Cardiac muscle cell (in vitro differentiated cells and primary cell): ENCODE measurements at regions not wholly inside any gene's neighbourhood (a gene's known extent, or its start where the extent isn't known, plus 50 kb on each side); places are given as distances from the start of the nearest gene placed in this dataset.

Experiments
- DNase-seq, 2 donors: peaks; one replicate each; pipeline versions ENCODE4 v3.0.0 to v3.0.0-alpha.2; 2010 to 2017; ENCODE audit warnings: low read depth in 1 of 2, low spot score in 1 of 2
- H3K27ac ChIP-seq: fragments of 200-600 bp; sonication (generic); 2 replicates; pipeline ENCODE4 v1.5.1; 2016
- H3K27me3 ChIP-seq: fragments of 200-600 bp; sonication (generic); 2 replicates; pipeline ENCODE4 v1.6.0; 2016; ENCODE audit warnings: control low read depth
- H3K36me3 ChIP-seq: fragments of 200-600 bp; sonication (generic); 2 replicates; pipeline ENCODE4 v1.5.1; 2016; ENCODE audit warnings: control low read depth
- H3K4me1 ChIP-seq: fragments of 200-600 bp; sonication (generic); 2 replicates; pipeline ENCODE4 v1.8.1; 2017; ENCODE audit warnings: low read depth, mild to moderate bottlenecking, mixed run types
- H3K4me3 ChIP-seq: fragments of 200-600 bp; sonication (generic); 2 replicates; pipeline ENCODE4 v1.5.1; 2016; ENCODE audit warnings: mild to moderate bottlenecking
- H3K9me3 ChIP-seq: fragments of 200-600 bp; sonication (generic); 2 replicates; pipeline ENCODE4 v1.5.1; 2017; ENCODE audit warnings: low read depth, mild to moderate bottlenecking, control low read depth
- CTCF ChIP-seq: IDR thresholded peaks from 2 replicates; pipeline ENCODE4 v1.5.1; 2012; ENCODE audit warnings: low read depth, mild to moderate bottlenecking, low read length

GRCh38 chr12:32952681-32953080, 56.1 kb upstream of the PKP2 start:
- Histone ChIP-seq H3K9me3 (no peaks in the 10 kb centered on the region), H3K4me3 (no peak overlapping the region), H3K27me3 (no peaks in the 10 kb centered on the region), H3K4me1 (peaks cover 10% of the 10 kb centered on the region), H3K27ac (no peak overlapping the region), H3K36me3 (no peaks in the 10 kb centered on the region)
- no peak for DNase-seq
- TF ChIP-seq CTCF: no peak

GRCh38 chr12:32949815-32950214, 53.2 kb upstream of the PKP2 start:
- peak overlapping the region; percentile 1 for H3K27ac ChIP-seq
- no peak overlapping the region for H3K4me3 ChIP-seq
- peaks cover 10% of the 10 kb centered on the region for H3K4me1 ChIP-seq
- no peaks in the 10 kb centered on the region for H3K9me3 ChIP-seq
- H3K36me3 ChIP-seq: no peaks in the 10 kb centered on the region
- TF ChIP-seq CTCF: no peak
- no peaks in the 10 kb centered on the region for H3K27me3 ChIP-seq
- no peak for DNase-seq

- Histone ChIP-seq H3K4me3 (no peak overlapping the region), H3K36me3 (no peaks in the 10 kb centered on the region), H3K4me1 (peaks cover 10% of the 10 kb centered on the region), H3K27ac (peak overlapping the region; percentile 3), H3K27me3 (no peaks in the 10 kb centered on the region), H3K9me3 (no peaks in the 10 kb centered on the region)
- TF ChIP-seq CTCF: peak; percentile 8
- peak; percentile 34 to 59 for DNase-seq
Measured at GRCh38 chr12:32947206-32948067, 50.9 kb upstream of the PKP2 start.

- Histone ChIP-seq H3K9me3 (no peaks in the 10 kb centered on the region), H3K36me3 (no peaks in the 10 kb centered on the region), H3K27ac (peak overlapping the region; percentile 3), H3K27me3 (no peaks in the 10 kb centered on the region), H3K4me1 (peaks cover 10% of the 10 kb centered on the region), H3K4me3 (no peak overlapping the region)
- DNase-seq: no peak
- TF ChIP-seq CTCF: no peak
Measured at GRCh38 chr12:32946504-32947131, 50.0 kb upstream of the PKP2 start.
